Activated naive CD4-positive, alpha-beta T cell treated with anti-CD3 and anti-CD28 coated beads for 36 hours (primary cell): ENCODE measurements at regions not wholly inside any gene's neighbourhood (a gene's known extent, or its start where the extent isn't known, plus 50 kb on each side); places are given as distances from the start of the nearest gene placed in this dataset.

ENCODE experiments used
- CTCF ChIA-PET: fragments of 350-600 bp; sonication (Branson Sonifier 250); formaldehyde crosslinking; loops from one replicate; lab custom pipeline; 2021; ENCODE audit warnings: antibody characterized with exemption; lab: Charles Lee
- DNase-seq: peaks from one replicate; pipeline ENCODE4 v3.0.0-alpha.2; 2020
- H3K27ac Mint-ChIP-seq: one replicate; pipeline ENCODE4 v1.8.0; 2021; ENCODE audit warnings: mild to moderate bottlenecking, mixed read lengths
- H3K27me3 Mint-ChIP-seq: one replicate; pipeline ENCODE4 v1.8.0; 2021; ENCODE audit warnings: low read depth, mixed read lengths
- H3K36me3 Mint-ChIP-seq: one replicate; pipeline ENCODE4 v1.8.0; 2021; ENCODE audit warnings: low read depth, mixed read lengths
- H3K4me1 Mint-ChIP-seq: one replicate; pipeline ENCODE4 v1.8.0; 2021; ENCODE audit warnings: low read depth, mixed read lengths
- H3K4me3 Mint-ChIP-seq: one replicate; pipeline ENCODE4 v1.8.0; 2021; ENCODE audit warnings: mild to moderate bottlenecking, moderate library complexity, mixed read lengths
- H3K9me3 Mint-ChIP-seq: one replicate; pipeline ENCODE4 v1.8.0; 2021; ENCODE audit warnings: mixed read lengths
- intact Hi-C: fragments of 100-400 bp; cut with micrococcal nuclease; formaldehyde crosslinking; loops from one replicate; pipeline ENCODE4 v1.15.1; 2023

DNA sequence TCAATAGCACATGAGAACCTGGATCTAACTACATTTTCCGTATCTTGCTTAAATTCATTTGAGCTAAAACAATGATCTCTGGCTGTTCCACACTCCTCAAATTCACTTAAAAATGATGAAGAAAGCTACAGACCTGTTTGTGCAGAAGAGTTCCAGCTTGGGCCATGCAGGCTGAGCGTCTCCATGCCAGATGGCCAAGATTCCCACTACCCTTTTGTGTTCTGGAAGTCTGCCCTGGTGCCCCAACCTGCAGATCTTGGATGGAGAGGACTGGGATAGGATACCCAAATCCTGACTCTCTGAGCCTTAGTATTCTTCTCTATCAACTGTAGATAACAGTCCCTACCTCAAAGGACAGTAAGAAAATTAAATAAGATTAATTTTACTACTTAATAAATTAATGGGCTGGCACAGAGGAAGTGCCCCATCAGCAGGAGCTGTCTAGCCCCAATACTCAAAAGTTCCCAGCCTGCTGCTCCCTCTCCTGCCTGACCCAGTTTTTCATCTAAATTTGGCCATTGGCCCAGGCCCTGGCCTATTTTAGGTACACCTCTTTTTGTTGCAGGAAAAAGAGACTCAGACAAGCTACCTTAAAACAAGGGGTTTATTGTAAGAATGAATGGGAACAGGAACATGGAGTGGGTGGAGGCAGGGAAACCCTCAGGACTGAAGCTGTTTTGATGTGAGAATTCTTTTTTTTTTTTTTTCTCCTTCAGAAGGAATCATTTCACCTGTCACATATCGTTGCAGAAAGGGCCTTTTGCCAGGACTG is 81.4 kb upstream of the GRK3 start:
- peaks cover 42% of the 10 kb centered on the region for H3K36me3 Mint-ChIP-seq

DNA sequence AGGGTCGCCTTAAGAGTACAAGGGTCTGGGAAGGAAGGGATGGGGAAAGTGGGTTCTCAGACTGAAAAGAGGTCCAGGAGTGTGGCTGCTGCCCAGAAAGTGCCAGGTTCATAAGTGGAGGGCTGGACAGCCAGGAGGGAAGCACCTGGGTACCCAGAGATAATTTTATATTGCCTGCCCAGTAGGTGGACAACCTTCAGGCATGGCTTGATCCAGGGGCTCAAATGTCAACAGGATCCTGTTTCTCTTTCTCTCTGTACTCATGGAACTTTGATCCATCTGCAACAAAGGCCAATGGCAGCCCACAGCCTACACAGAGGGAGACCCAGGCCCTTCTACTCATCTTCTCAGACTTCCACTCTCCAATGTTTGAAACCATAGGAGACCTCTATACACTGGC is 80.5 kb upstream of the GRK3 start:
- H3K4me1 Mint-ChIP-seq = peaks cover 34% of the 10 kb centered on the region
- H3K4me3 Mint-ChIP-seq = no peak overlapping the region
- H3K27ac Mint-ChIP-seq = no peak overlapping the region
- DNase-seq = no peak
- CTCF ChIA-PET = no interaction called here
- H3K36me3 Mint-ChIP-seq = peaks cover 48% of the 10 kb centered on the region
- H3K27me3 Mint-ChIP-seq = no peaks in the 10 kb centered on the region
- intact Hi-C loops = no loop called here
- no peaks in the 10 kb centered on the region for H3K9me3 Mint-ChIP-seq

More for the DNA sequence above, 81.4 kb upstream of the GRK3 start:
- Mint-ChIP-seq H3K4me1 (peaks cover 31% of the 10 kb centered on the region), H3K4me3 (no peak overlapping the region), H3K9me3 (no peaks in the 10 kb centered on the region), H3K27ac (no peak overlapping the region), H3K27me3 (no peaks in the 10 kb centered on the region)
- intact Hi-C loops = no loop called here
- DNase-seq = no peak
- CTCF ChIA-PET = no interaction called here

DNA sequence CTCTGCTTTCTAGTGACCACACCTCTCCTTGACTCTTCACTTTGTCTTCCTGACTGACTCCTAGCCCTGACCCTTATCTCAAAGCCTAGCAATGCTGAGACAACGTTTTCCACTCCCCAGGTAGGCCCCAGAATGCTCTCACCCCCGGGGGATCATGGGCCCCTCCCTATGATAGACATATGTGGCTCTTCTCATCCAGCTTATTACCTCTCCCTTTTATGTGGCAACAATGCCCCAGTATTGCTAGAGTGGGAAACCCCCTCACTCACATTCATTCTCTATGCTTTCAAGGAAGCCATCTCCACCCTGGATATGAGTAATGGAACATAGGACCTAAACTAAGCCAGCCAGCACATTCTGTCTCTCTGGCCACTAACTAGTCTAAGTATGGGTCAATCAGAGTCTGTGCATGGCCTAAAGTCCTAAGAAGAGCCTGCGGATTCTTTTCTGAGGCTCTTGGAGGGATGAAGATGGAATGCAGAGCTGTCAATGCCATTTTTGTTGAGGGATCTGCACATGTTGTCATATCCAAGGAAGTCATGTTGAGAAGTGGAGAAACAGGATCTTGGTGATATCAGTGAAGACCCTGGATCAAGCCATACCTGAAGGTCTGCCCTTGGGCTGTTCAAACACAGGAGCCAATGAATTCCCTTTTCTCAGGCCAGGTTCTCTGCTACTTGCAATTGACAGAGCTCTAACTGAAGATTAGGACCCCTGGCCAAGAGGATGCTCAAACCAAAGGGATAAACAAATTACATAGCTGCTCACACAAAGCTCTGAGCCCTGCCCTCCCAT is 79.8 kb upstream of the GRK3 start:
- H3K4me1 Mint-ChIP-seq = peaks cover 34% of the 10 kb centered on the region
- no peaks in the 10 kb centered on the region for H3K9me3 Mint-ChIP-seq
- peaks cover 49% of the 10 kb centered on the region for H3K36me3 Mint-ChIP-seq
- H3K4me3 Mint-ChIP-seq = no peak overlapping the region
- H3K27me3 Mint-ChIP-seq = no peaks in the 10 kb centered on the region
- DNase-seq = peak; percentile 59
- intact Hi-C loops = no loop called here
- CTCF ChIA-PET = interaction anchor here (1.0 kb wide), 1 partner anchor 288 kb away, joined by 4 read pairs; no protein-coding TSS in a partner anchor
- H3K27ac Mint-ChIP-seq = no peak overlapping the region

DNA sequence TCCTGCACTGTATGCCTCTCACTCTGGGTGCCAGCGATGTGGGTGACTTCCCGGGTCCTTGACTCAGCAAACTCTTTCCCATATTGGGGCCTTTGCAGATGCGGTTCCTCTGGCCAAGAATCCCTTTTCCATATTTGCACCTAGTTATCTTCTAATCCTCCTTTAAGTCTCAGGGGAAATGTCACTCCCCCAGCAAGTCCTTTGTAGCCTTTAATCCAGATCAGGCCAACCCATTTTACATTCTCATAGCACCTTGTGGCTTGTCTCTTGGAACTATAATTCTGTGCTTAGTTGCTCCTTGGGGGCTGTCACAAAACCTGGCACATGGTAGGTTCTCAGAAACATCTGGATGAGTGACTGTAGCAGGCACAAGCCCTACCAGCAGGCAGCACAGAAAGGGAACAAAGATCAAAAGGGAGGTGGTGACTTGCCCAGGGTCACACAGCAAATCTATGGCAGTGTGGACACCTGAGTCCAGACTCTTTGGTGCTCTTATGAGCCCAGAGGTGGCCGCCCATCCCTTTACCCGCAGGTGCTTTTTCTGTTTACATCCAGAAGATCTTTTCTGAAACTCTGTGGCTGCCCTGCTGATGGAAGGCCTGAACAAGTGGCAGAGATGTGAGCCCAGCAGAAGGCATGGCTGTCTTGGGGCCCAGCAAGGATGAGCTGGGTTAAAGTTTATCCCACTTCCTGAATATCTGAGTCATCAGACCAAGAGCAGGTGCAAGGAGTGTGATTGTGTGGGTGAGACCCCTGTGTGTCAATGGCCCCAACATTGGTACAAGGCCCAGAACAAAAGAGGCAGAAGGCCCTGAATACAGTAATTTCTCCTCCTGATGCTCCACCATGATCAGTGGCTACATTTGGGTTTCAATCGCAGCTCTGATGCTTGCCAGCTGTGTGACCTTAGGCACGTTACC is 78.6 kb upstream of the GRK3 start:
- DNase-seq = peak; percentile 28
- peaks cover 34% of the 10 kb centered on the region for H3K4me1 Mint-ChIP-seq
- CTCF ChIA-PET = interaction anchor here (1.0 kb wide), 1 partner anchor 287 kb away, joined by 4 read pairs; no protein-coding TSS in a partner anchor
- peak overlapping the region; percentile 39 for H3K27ac Mint-ChIP-seq
- no peaks in the 10 kb centered on the region for H3K27me3 Mint-ChIP-seq
- H3K36me3 Mint-ChIP-seq = peaks cover 53% of the 10 kb centered on the region
- no peak overlapping the region for H3K4me3 Mint-ChIP-seq
- intact Hi-C loops = no loop called here
- peaks cover 3% of the 10 kb centered on the region for H3K9me3 Mint-ChIP-seq

DNA sequence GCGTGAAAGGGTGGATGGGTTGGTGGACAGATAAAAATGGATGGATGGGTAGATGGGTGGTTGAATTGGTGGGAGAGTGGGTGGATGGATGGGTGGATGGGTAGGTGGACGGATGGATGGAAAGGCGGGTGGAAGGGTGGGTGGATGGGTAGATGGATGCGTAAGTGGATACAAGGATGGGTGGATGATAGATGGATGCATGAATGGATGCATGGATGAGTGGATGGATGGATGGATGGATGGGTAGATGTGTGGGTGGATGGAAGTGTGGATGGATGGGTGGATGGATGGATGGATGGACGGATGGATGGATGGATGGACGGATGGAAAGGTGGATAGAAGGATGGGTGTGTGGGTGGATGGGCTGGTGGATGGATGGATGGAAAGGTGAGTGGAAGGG is 77.0 kb upstream of the GRK3 start:
- no peak for DNase-seq
- Mint-ChIP-seq H3K36me3 (peaks cover 41% of the 10 kb centered on the region), H3K9me3 (peaks cover 3% of the 10 kb centered on the region), H3K4me1 (peaks cover 34% of the 10 kb centered on the region), H3K27ac (no peak overlapping the region), H3K27me3 (no peaks in the 10 kb centered on the region), H3K4me3 (no peak overlapping the region)
- intact Hi-C loops = no loop called here
- CTCF ChIA-PET = no interaction called here

DNA sequence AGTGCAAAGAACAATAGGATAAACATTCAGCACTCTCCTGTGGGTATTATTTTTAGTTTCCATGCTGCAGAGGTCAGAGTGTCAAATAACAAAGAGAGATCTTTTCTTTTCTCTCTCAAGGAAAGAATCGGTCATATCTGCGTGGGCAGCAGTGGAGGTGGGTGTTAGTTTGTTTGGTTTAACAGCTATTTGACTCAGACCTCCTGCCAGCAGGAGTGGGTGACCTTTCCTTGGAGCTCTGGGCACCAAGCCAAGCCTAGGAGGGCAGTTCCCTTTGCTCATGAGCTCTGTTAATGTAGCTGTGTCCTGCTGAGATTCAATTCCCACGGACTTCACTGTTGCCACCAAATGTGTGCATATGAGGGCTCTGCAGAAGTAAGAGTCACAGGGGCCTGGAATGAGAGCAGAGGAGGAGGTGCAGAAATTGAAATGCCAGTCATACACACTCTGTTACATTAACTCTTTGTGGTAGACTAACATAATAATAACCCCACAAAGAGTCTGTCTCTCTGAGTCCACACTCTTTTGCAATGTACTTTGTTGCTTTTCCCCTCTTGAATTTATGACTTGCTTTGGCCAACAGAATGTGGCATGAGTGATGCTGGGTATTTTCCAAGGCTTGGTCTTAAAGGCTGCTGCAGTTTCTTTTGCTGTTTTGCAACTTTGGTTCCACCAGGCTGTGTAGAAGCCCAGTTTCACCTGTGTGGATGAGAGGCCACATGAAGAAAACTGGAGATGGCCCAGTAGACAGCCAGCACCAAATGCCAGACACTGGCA is 76.0 kb upstream of the GRK3 start:
- H3K27ac Mint-ChIP-seq = no peak overlapping the region
- peaks cover 3% of the 10 kb centered on the region for H3K9me3 Mint-ChIP-seq
- H3K27me3 Mint-ChIP-seq = no peaks in the 10 kb centered on the region
- CTCF ChIA-PET = no interaction called here
- peaks cover 40% of the 10 kb centered on the region for H3K36me3 Mint-ChIP-seq
- intact Hi-C loops = no loop called here
- H3K4me1 Mint-ChIP-seq = peaks cover 34% of the 10 kb centered on the region
- no peak overlapping the region for H3K4me3 Mint-ChIP-seq
- peak; percentile 17 for DNase-seq

DNA sequence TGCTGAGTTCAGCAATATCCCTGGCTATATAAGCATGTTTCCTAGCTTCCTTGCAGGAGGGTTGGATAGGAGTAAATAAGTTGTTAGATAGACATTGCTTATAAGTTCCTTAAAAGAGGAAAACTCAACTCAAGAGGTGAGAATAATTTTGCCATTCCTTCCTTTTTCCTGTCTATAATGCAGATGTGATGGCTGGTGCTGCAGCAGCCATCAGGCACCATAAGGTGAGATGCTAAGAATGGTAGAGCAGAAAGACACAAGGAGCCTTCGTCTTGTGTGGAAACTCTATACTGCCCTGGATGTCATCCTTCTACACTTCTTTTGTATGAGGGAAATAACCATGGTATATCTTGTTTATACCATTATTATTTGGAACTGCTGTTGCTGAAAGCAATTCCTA is 74.5 kb upstream of the GRK3 start:
- Mint-ChIP-seq H3K36me3 (peaks cover 28% of the 10 kb centered on the region), H3K27ac (no peak overlapping the region), H3K9me3 (peaks cover 3% of the 10 kb centered on the region), H3K4me1 (peaks cover 26% of the 10 kb centered on the region), H3K4me3 (no peak overlapping the region), H3K27me3 (no peaks in the 10 kb centered on the region)
- DNase-seq = no peak
- CTCF ChIA-PET = no interaction called here
- intact Hi-C loops = no loop called here

DNA sequence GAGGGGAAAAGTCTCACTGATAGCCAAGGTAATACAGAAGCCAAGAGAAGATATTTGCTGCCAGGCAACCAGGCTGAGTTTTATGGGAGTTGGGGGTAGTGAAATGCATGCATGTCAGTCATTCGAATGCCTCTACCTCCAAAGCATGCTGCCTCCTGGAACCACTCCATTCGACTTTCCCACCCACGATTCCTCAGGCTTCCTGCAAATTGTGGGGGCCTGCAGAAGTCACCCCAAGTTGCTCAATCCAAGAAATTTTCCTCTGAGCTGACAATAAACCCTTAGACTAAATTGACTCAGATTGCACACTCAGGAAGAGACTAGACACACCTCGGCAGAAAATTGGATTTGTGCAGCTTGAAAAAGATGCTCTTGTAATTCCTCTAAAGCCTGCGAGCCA is 73.6 kb upstream of the GRK3 start:
- intact Hi-C loops = no loop called here
- peaks cover 3% of the 10 kb centered on the region for H3K9me3 Mint-ChIP-seq
- DNase-seq = no peak
- no peak overlapping the region for H3K4me3 Mint-ChIP-seq
- peaks cover 16% of the 10 kb centered on the region for H3K4me1 Mint-ChIP-seq
- CTCF ChIA-PET = no interaction called here
- peaks cover 25% of the 10 kb centered on the region for H3K36me3 Mint-ChIP-seq
- no peak overlapping the region for H3K27ac Mint-ChIP-seq
- H3K27me3 Mint-ChIP-seq = no peaks in the 10 kb centered on the region

DNA sequence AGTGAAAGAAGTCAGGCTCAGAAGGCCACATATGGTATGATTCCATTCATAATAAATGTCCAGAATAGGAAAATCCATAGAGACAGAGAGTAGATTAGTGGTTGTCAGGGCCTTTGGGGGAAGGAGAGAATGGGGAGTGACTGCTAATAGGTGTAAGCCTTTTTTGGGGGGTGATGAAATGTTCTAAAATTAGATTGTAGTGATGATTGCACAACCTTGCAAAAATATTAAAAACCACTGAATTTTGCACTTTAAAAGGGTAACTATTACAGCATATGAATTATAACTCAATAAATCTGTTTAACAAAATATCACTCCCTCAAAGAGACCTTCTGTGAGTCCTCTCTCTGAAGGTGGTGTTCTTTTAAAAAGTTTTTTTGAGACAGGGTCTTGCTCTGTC is 72.3 kb upstream of the GRK3 start:
- Mint-ChIP-seq H3K9me3 (peaks cover 3% of the 10 kb centered on the region), H3K36me3 (peaks cover 24% of the 10 kb centered on the region), H3K4me1 (peaks cover 9% of the 10 kb centered on the region), H3K4me3 (no peak overlapping the region), H3K27me3 (no peaks in the 10 kb centered on the region), H3K27ac (no peak overlapping the region)
- intact Hi-C loops = no loop called here
- no peak for DNase-seq
- CTCF ChIA-PET = interaction anchor here (0.5 kb wide), 1 partner anchor 1028 kb away, joined by 3 read pairs; no protein-coding TSS in a partner anchor

DNA sequence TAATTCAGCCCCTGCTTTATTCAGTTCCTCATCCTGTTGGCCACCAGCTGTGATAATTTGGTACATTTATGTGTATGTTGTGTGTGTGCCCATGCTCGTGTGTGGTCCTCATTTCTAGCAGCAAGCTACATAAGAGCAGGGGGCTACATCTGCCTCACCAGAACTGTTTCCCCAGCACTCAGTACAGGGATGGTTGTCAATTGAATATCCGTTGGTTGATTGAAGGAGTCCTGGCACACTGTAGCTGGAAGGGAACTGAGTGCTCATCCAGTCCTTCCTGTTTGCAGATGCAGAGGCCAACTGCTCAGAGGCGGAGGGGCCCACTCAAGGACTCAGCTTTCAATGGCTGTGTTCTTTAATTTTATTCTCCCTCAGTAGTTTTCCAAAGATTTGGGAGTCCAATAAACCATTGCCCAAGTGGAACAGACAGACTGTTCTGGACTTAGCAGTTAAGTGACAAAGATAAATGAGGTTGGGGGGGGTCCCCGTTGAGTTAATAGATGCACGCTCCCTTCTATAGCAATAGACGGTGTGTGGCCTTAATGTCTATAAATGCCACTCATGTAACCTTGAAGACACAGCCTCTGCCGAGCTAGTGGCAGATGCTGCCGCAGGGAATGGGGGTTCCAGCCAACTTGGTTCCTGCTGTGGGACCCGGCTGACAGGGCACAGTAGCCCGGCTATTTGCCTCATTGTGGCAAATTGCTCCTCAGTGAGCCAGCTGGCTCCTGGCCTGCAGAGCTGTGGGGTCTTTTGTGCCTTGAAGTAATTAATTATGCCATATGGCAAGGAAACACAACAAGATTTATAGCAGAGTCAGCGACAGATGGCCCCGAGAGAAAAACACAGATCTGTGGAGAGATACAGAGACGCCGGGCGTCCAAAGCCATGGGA is 71.4 kb upstream of the GRK3 start:
- no peak for DNase-seq
- Mint-ChIP-seq H3K4me3 (no peak overlapping the region), H3K4me1 (peaks cover 3% of the 10 kb centered on the region), H3K27ac (no peak overlapping the region), H3K36me3 (peaks cover 22% of the 10 kb centered on the region), H3K27me3 (no peaks in the 10 kb centered on the region), H3K9me3 (peaks cover 3% of the 10 kb centered on the region)
- intact Hi-C loops = no loop called here
- CTCF ChIA-PET = no interaction called here

DNA sequence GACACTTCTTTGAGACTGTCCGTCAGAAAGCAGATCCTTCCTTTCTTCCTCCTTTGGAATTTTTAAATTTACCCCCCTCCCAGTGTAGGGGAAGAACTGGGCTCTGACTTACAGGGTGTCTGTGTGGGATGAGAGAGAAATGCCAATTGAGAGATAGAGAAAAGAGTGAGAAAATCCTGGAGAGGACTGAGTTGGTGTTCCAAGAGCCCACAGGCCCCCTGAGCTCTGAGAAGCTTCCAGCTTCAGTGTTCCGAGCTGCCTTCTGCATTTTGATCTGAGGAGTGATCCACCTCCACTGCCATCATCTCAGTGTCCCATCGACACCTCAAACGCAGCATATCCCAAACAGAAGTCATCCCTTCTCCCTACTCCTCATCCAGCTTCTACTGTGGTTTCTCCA is 70.7 kb upstream of the GRK3 start:
- no peak for DNase-seq
- H3K9me3 Mint-ChIP-seq = peaks cover 3% of the 10 kb centered on the region
- H3K36me3 Mint-ChIP-seq = peaks cover 17% of the 10 kb centered on the region
- no peak overlapping the region for H3K27ac Mint-ChIP-seq
- CTCF ChIA-PET = no interaction called here
- intact Hi-C loops = no loop called here
- no peaks in the 10 kb centered on the region for H3K27me3 Mint-ChIP-seq
- no peaks in the 10 kb centered on the region for H3K4me1 Mint-ChIP-seq
- H3K4me3 Mint-ChIP-seq = no peak overlapping the region
